22Rv1 (cell line): ENCODE measurements at regions not wholly inside any gene's neighbourhood (a gene's known extent, or its start where the extent isn't known, plus 50 kb on each side); places are given as distances from the start of the nearest gene placed in this dataset.

Experiments used
- ZFX ChIP-seq: fragments of 450-650 bp; IDR thresholded peaks from 2 replicates; pipeline ENCODE4 v1.6.1; 2017; ENCODE audit warnings: antibody characterized with exemption, borderline replicate concordance
- TF ChIP-seq, protein P1 (sequence below): fragments of 450-650 bp; IDR thresholded peaks from 2 replicates; pipeline ENCODE4 v1.5.1; 2017; ENCODE audit warnings: mild to moderate bottlenecking

DNA sequence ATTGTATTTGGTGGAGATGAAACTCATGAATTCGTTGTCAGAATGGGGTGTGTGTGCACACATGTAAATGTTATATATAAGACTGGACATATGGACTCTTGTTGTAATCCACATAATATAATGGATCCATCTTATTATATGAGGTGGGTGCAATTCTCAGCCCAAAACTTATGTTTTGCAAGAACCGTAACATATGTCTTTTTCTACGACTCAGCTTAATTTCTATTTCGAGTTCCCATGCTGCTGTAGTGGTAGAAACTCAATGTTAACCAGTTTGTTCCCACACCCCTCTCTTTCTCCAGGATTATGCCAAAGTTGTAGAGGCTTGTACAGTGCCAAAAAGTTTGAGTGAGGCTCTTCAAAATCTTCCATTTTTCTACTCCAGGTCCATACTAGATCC, 112.5 kb upstream of the SPOPL start:
- TF ChIP-seq, protein P1, sequence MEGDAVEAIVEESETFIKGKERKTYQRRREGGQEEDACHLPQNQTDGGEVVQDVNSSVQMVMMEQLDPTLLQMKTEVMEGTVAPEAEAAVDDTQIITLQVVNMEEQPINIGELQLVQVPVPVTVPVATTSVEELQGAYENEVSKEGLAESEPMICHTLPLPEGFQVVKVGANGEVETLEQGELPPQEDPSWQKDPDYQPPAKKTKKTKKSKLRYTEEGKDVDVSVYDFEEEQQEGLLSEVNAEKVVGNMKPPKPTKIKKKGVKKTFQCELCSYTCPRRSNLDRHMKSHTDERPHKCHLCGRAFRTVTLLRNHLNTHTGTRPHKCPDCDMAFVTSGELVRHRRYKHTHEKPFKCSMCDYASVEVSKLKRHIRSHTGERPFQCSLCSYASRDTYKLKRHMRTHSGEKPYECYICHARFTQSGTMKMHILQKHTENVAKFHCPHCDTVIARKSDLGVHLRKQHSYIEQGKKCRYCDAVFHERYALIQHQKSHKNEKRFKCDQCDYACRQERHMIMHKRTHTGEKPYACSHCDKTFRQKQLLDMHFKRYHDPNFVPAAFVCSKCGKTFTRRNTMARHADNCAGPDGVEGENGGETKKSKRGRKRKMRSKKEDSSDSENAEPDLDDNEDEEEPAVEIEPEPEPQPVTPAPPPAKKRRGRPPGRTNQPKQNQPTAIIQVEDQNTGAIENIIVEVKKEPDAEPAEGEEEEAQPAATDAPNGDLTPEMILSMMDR: no peak
- TF ChIP-seq ZFX: no peak
